ENCODE measurements at regions not wholly inside any gene's neighbourhood (a gene's known extent, or its start where the extent isn't known, plus 50 kb on each side); places are given as distances from the start of the nearest gene placed in this dataset.

DNA sequence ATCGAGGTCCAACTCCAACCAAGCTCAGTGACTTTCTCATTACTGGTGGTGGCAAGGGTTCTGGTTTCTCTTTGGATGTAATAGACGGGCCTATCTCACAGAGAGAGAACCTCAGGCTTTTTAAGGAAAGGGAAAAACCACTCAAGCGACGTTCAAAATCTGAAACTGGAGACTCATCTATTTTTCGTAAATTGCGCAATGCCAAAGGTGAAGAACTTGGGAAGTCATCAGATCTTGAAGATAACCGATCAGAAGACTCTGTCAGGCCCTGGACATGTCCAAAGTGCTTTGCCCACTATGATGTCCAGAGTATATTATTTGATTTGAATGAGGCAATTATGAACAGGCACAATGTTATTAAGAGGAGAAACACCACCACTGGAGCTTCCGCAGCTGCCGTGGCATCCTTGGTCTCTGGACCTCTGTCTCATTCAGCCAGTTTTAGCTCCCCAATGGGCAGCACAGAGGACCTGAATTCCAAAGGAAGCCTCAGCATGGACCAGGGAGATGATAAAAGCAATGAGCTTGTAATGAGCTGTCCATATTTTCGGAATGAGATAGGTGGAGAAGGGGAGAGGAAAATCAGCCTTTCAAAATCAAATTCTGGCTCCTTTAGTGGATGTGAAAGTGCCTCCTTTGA, 343.5 kb upstream of the RGS6 start:
- ChIA-PET POLR2A (ENCODE audit: partially characterized antibody) (no interaction called here), CTCF (ENCODE audit: partially characterized antibody) (no interaction called here)
- Histone ChIP-seq H3K36me3 (ENCODE audit: insufficient read depth, low read length) (no peaks in the 10 kb centered on the region), H3K27ac (ENCODE audit: low read depth, low read length) (no peak overlapping the region), H3K4me3 (ENCODE audit: low read length in 2 of 2) (no peak overlapping the region), H3K27me3 (ENCODE audit: insufficient read depth, low read length) (no peaks in the 10 kb centered on the region), H3K9me3 (ENCODE audit: control insufficient read depth in 1 of 2, low read length in 2 of 2) (no peaks in the 10 kb centered on the region), H3K4me1 (ENCODE audit: insufficient read depth, low read length) (peaks cover 20% of the 10 kb centered on the region)
- Mint-ChIP-seq H3K9me3 (no peaks in the 10 kb centered on the region), H3K36me3 (peaks cover 12 to 23% of the 10 kb centered on the region in 2 donors), H3K4me3 (no peak overlapping the region), H3K4me1 (peaks cover 14 to 18% (median 18%) of the 10 kb centered on the region in 4 donors), H3K27ac (peak overlapping the region in 1 of 7 donors; percentile 17), H3K27me3 (no peaks in the 10 kb centered on the region)
- DNase-seq: no peak
- intact Hi-C loops (cut with micrococcal nuclease): no loop called here

DNA sequence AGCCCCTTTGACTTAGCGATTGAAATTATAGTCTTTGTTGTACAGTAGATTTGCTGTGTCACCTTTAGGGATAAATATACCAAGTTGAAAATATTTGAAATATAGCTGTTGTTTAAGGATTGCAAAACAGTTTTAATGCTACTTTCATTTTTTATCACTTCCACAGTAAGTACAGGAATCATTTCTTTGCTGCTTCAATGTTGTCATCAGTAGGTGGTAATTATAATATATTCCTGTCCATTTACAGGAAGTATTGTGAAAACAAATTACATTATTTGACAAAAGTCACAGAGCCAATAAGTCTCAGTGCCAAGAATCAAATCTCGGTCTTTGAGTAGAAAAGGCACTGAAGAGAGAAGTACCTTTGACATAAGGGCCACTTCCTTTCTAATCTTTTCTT, 342.6 kb upstream of the RGS6 start:
- CTCF ChIA-PET (ENCODE audit: partially characterized antibody): no interaction called here
- H3K9me3 ChIP-seq (ENCODE audit: control insufficient read depth in 1 of 2, low read length in 2 of 2): no peaks in the 10 kb centered on the region
- peaks cover 12 to 20% of the 10 kb centered on the region in 2 donors for H3K36me3 Mint-ChIP-seq
- H3K4me1 Mint-ChIP-seq: peaks cover 16 to 25% (median 23%) of the 10 kb centered on the region in 4 donors
- H3K9me3 Mint-ChIP-seq: no peaks in the 10 kb centered on the region
- peak overlapping the region in 1 of 8 donors; percentile 10 for H3K4me3 Mint-ChIP-seq
- no peaks in the 10 kb centered on the region for H3K27me3 ChIP-seq (ENCODE audit: insufficient read depth, low read length)
- H3K27ac Mint-ChIP-seq: peak overlapping the region in 1 of 7 donors; percentile 6
- POLR2A ChIA-PET (ENCODE audit: partially characterized antibody): no interaction called here
- DNase-seq: no peak
- no peaks in the 10 kb centered on the region for H3K36me3 ChIP-seq (ENCODE audit: insufficient read depth, low read length)
- H3K27me3 Mint-ChIP-seq: no peaks in the 10 kb centered on the region
- no peak overlapping the region for H3K4me3 ChIP-seq (ENCODE audit: low read length in 2 of 2)
- H3K27ac ChIP-seq (ENCODE audit: low read depth, low read length): no peak overlapping the region
- H3K4me1 ChIP-seq (ENCODE audit: insufficient read depth, low read length): peaks cover 29% of the 10 kb centered on the region
- intact Hi-C loops (cut with micrococcal nuclease): no loop called here

DNA sequence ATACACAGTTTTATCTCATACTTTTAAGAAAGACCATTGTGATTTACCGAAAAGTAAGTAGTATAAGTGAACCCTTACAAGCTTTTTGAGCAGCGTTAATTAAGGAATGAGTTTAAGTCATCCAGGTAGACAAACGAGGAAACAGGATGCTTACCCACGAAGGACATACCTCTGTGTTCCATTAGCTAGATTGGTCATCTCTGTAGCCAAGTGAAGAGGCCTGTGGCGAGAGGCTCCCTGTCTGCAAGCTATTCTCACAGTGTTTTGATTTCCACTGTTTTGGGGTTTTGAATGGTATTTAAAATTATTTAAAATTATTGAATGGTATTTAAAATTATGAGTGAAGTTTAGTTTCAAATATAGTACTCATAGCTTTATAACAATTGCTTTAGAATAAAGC, 342.1 kb upstream of the RGS6 start:
- H3K9me3 Mint-ChIP-seq: no peaks in the 10 kb centered on the region
- H3K36me3 Mint-ChIP-seq: peaks cover 12 to 20% of the 10 kb centered on the region in 2 donors
- Histone ChIP-seq H3K27ac (ENCODE audit: low read depth, low read length) (no peak overlapping the region), H3K9me3 (ENCODE audit: control insufficient read depth in 1 of 2, low read length in 2 of 2) (no peaks in the 10 kb centered on the region), H3K4me1 (ENCODE audit: insufficient read depth, low read length) (peaks cover 34% of the 10 kb centered on the region), H3K36me3 (ENCODE audit: insufficient read depth, low read length) (no peaks in the 10 kb centered on the region), H3K4me3 (ENCODE audit: low read length in 2 of 2) (no peak overlapping the region), H3K27me3 (ENCODE audit: insufficient read depth, low read length) (no peaks in the 10 kb centered on the region)
- POLR2A ChIA-PET (ENCODE audit: partially characterized antibody): no interaction called here
- intact Hi-C loops (cut with micrococcal nuclease): no loop called here
- no peaks in the 10 kb centered on the region for H3K27me3 Mint-ChIP-seq
- no peak for DNase-seq
- no peak overlapping the region for H3K27ac Mint-ChIP-seq
- H3K4me3 Mint-ChIP-seq: no peak overlapping the region
- CTCF ChIA-PET (ENCODE audit: partially characterized antibody): no interaction called here
- peaks cover 19 to 28% (median 27%) of the 10 kb centered on the region in 4 donors for H3K4me1 Mint-ChIP-seq

DNA sequence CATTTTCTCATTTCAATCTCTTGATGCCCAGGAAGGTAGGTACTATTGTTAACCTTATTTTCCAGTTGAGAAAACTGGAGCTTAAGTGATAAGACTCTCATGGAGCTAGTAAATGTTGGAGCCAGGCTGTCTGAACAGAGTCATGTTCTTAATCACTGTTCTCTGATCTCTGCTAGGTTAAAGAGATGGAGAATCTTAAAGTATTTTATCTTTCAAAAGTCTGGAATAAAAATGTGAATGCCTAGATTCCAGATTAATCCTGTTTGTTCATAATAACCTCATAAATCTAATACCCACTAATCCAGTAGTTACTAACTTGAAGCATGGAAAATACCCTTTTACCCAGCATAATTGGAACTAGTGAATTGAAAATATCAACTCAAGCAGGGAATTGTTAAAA, 341.0 kb upstream of the RGS6 start:
- intact Hi-C loops (cut with micrococcal nuclease): no loop called here
- Histone ChIP-seq H3K4me3 (ENCODE audit: low read length in 2 of 2) (no peak overlapping the region), H3K27ac (ENCODE audit: low read depth, low read length) (no peak overlapping the region), H3K4me1 (ENCODE audit: insufficient read depth, low read length) (peaks cover 36% of the 10 kb centered on the region), H3K36me3 (ENCODE audit: insufficient read depth, low read length) (no peaks in the 10 kb centered on the region), H3K27me3 (ENCODE audit: insufficient read depth, low read length) (no peaks in the 10 kb centered on the region), H3K9me3 (ENCODE audit: control insufficient read depth in 1 of 2, low read length in 2 of 2) (no peaks in the 10 kb centered on the region)
- Mint-ChIP-seq H3K4me3 (no peak overlapping the region), H3K9me3 (no peaks in the 10 kb centered on the region), H3K36me3 (peaks cover 11 to 25% of the 10 kb centered on the region in 2 donors), H3K27ac (peak overlapping the region in 1 of 7 donors; percentile 32), H3K27me3 (no peaks in the 10 kb centered on the region), H3K4me1 (peaks cover 28 to 39% (median 33%) of the 10 kb centered on the region in 4 donors)
- CTCF ChIA-PET (ENCODE audit: partially characterized antibody): no interaction called here
- DNase-seq: no peak
- POLR2A ChIA-PET (ENCODE audit: partially characterized antibody): interaction anchor here (0.5 to 1.5 kb wide), 2 partner anchors 35 to 212 kb away, joined by 3 to 4 read pairs; no protein-coding TSS in a partner anchor

DNA sequence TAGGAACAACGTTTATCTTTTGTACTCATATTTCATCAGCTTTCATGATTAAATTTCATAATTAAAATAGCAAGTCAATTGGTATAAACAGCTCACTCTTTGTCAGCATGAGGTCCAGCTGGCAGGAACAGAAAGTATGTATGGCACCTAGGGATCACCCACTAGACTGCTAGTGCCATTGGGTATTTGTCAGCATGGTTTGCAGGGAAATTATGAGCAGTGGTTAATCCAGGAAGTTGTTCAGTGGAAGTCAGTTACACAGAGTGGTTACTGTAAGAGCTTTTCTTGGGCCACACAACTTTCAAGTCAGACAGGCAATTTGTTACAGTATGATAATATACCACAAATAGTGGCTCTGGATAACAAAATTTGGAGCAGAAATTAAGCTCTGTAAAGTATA, 340.3 kb upstream of the RGS6 start:
- DNase-seq: no peak
- H3K36me3 ChIP-seq (ENCODE audit: insufficient read depth, low read length): no peaks in the 10 kb centered on the region
- H3K27ac ChIP-seq (ENCODE audit: low read depth, low read length): no peak overlapping the region
- no peaks in the 10 kb centered on the region for H3K9me3 ChIP-seq (ENCODE audit: control insufficient read depth in 1 of 2, low read length in 2 of 2)
- Mint-ChIP-seq H3K27me3 (no peaks in the 10 kb centered on the region), H3K36me3 (peaks cover 7 to 21% of the 10 kb centered on the region in 2 donors), H3K27ac (peak overlapping the region in 4 of 7 donors; percentile 7 to 81 (median 44)), H3K4me1 (peaks cover 25 to 39% (median 34%) of the 10 kb centered on the region in 4 donors), H3K9me3 (no peaks in the 10 kb centered on the region), H3K4me3 (peak overlapping the region in 1 of 8 donors; percentile 7)
- no peaks in the 10 kb centered on the region for H3K27me3 ChIP-seq (ENCODE audit: insufficient read depth, low read length)
- H3K4me1 ChIP-seq (ENCODE audit: insufficient read depth, low read length): peaks cover 36% of the 10 kb centered on the region
- CTCF ChIA-PET (ENCODE audit: partially characterized antibody): no interaction called here
- intact Hi-C loops (cut with micrococcal nuclease): no loop called here
- H3K4me3 ChIP-seq (ENCODE audit: low read length in 2 of 2): no peak overlapping the region
- POLR2A ChIA-PET (ENCODE audit: partially characterized antibody): interaction anchor here (0.5 to 1.5 kb wide), 2 partner anchors 36 to 213 kb away, joined by 3 to 4 read pairs; no protein-coding TSS in a partner anchor

DNA sequence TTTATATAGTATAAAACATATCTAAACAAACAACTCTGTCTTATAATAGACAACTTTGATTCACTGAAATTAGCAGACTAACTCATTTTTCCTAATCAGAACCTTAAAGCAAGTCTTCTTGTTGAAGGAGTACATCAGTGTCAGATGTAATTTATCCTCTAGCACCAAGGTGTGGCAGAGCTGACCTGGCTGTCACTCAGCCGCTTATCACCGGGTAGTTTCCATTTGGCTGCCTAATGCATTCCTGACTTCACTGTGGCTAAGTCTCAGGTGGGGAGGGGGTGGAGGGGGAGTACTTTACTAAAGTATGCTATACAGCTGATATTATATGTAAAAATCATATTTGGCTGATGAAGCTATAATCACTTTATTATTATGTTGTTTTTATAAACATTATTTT, 339.9 kb upstream of the RGS6 start:
- no peak overlapping the region for H3K4me3 Mint-ChIP-seq
- Histone ChIP-seq H3K9me3 (ENCODE audit: control insufficient read depth in 1 of 2, low read length in 2 of 2) (no peaks in the 10 kb centered on the region), H3K27ac (ENCODE audit: low read depth, low read length) (no peak overlapping the region), H3K27me3 (ENCODE audit: insufficient read depth, low read length) (no peaks in the 10 kb centered on the region), H3K36me3 (ENCODE audit: insufficient read depth, low read length) (no peaks in the 10 kb centered on the region), H3K4me3 (ENCODE audit: low read length in 2 of 2) (no peak overlapping the region), H3K4me1 (ENCODE audit: insufficient read depth, low read length) (peaks cover 36% of the 10 kb centered on the region)
- peaks cover 27 to 42% (median 35%) of the 10 kb centered on the region in 4 donors for H3K4me1 Mint-ChIP-seq
- H3K9me3 Mint-ChIP-seq: no peaks in the 10 kb centered on the region
- intact Hi-C loops (cut with micrococcal nuclease): no loop called here
- peaks cover 7 to 21% of the 10 kb centered on the region in 2 donors for H3K36me3 Mint-ChIP-seq
- H3K27me3 Mint-ChIP-seq: no peaks in the 10 kb centered on the region
- POLR2A ChIA-PET (ENCODE audit: partially characterized antibody): interaction anchor here (1.5 kb wide), 1 partner anchor 36 kb away, joined by 4 read pairs; no protein-coding TSS in a partner anchor
- H3K27ac Mint-ChIP-seq: peak overlapping the region in 2 of 7 donors; percentile 48 to 70
- CTCF ChIA-PET (ENCODE audit: partially characterized antibody): no interaction called here
- DNase-seq: no peak

DNA sequence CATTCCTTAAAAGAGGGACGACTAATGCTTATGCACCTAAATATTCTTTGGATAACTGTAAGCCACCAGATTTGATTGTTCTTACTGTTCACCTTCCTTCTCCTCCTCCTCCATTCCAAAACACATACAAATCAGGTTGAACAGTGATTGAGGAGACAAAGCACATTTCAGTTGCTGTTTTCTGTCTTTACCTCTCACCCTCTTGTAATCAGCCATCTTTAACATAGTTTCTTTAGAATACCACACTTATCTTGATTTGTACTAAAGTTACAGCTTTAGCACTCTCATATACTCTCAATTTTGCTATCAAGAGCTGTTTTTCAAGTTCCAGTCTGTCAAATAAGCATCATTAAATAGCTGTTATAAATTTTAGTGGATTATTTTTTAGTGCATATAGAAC, 338.3 kb upstream of the RGS6 start:
- Mint-ChIP-seq H3K27me3 (no peaks in the 10 kb centered on the region), H3K4me3 (no peak overlapping the region), H3K4me1 (peaks cover 42 to 58% (median 45%) of the 10 kb centered on the region in 4 donors), H3K27ac (no peak overlapping the region), H3K9me3 (no peaks in the 10 kb centered on the region), H3K36me3 (peaks cover 9 to 25% of the 10 kb centered on the region in 2 donors)
- H3K4me1 ChIP-seq (ENCODE audit: insufficient read depth, low read length): peaks cover 46% of the 10 kb centered on the region
- CTCF ChIA-PET (ENCODE audit: partially characterized antibody): interaction anchor here (1.2 kb wide), 1 partner anchor 15 kb away, joined by 3 read pairs; no protein-coding TSS in a partner anchor
- POLR2A ChIA-PET (ENCODE audit: partially characterized antibody): no interaction called here
- no peak overlapping the region for H3K4me3 ChIP-seq (ENCODE audit: low read length in 2 of 2)
- no peaks in the 10 kb centered on the region for H3K27me3 ChIP-seq (ENCODE audit: insufficient read depth, low read length)
- intact Hi-C loops (cut with micrococcal nuclease): no loop called here
- no peak for DNase-seq
- H3K27ac ChIP-seq (ENCODE audit: low read depth, low read length): no peak overlapping the region
- H3K9me3 ChIP-seq (ENCODE audit: control insufficient read depth in 1 of 2, low read length in 2 of 2): no peaks in the 10 kb centered on the region
- H3K36me3 ChIP-seq (ENCODE audit: insufficient read depth, low read length): no peaks in the 10 kb centered on the region

Data from CD4-positive, alpha-beta memory T cell (primary cell).